ENCODE measurements at regions not wholly inside any gene's neighbourhood (a gene's known extent, or its start where the extent isn't known, plus 50 kb on each side); places are given as distances from the start of the nearest gene placed in this dataset.

DNA sequence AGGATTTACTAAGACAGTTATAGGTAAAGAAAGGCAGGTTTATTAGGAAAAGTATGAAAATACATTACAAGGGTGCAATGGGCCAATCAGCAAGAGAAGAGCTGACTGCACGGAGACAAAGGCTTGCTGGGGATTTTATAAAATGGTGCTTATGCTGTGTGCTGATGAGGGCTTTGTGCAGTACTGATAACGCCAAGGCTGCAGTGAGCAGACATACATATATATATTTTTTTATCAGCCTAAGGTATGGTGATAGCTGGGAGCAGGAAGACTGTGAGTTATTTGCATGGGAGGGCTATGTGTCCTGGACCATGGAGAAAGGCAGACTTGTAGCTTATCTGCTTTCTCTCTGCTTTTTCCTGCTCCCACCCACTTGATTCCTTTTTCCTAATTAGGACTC lies 208.1 kb upstream of the ACTBL2 start:
- Histone ChIP-seq H3K9me3 (no peaks in the 10 kb centered on the region), H3K27ac (no peak overlapping the region), H3K36me3 (no peaks in the 10 kb centered on the region), H3K4me1 (peaks cover 0 to 11% of the 10 kb centered on the region in 2 donors), H3K4me3 (no peak overlapping the region), H3K27me3 (no peaks in the 10 kb centered on the region)
- intact Hi-C loops (cut with DNase I) = loop anchor here (10.0 kb wide), 2 partner anchors 286 to 516 kb away; partner anchors contain the start of gene GPBP1
- TF ChIP-seq, protein P1, sequence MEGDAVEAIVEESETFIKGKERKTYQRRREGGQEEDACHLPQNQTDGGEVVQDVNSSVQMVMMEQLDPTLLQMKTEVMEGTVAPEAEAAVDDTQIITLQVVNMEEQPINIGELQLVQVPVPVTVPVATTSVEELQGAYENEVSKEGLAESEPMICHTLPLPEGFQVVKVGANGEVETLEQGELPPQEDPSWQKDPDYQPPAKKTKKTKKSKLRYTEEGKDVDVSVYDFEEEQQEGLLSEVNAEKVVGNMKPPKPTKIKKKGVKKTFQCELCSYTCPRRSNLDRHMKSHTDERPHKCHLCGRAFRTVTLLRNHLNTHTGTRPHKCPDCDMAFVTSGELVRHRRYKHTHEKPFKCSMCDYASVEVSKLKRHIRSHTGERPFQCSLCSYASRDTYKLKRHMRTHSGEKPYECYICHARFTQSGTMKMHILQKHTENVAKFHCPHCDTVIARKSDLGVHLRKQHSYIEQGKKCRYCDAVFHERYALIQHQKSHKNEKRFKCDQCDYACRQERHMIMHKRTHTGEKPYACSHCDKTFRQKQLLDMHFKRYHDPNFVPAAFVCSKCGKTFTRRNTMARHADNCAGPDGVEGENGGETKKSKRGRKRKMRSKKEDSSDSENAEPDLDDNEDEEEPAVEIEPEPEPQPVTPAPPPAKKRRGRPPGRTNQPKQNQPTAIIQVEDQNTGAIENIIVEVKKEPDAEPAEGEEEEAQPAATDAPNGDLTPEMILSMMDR (IDR thresholded peaks at IDR 0.05) = no peak
- DNase-seq (ENCODE audit: low spot score in 2 of 2) = no peak

DNA sequence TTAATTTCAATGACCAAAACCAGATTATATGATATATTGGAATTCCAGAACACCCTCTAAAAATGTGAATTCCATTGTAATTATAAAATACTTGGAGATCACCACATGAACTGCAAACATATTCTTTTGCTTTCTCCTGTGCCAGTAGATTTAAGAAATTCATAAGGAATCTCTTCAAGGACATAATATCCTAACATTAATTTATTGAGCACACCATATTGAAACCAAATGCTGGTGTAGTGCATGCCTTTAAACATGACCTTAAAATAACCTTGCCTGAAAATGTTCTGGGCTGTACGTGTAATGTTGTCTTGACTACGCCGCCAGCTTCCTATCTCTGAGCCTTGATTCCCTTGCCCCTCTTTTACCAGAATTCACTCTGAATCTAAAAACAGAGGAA lies 205.0 kb upstream of the ACTBL2 start:
- Histone ChIP-seq H3K36me3 (no peaks in the 10 kb centered on the region), H3K4me1 (peaks cover 0 to 3% of the 10 kb centered on the region in 2 donors), H3K4me3 (no peak overlapping the region), H3K27ac (no peak overlapping the region), H3K9me3 (no peaks in the 10 kb centered on the region), H3K27me3 (no peaks in the 10 kb centered on the region)
- intact Hi-C loops (cut with DNase I) = no loop called here
- no peak for DNase-seq (ENCODE audit: low spot score in 2 of 2)
- TF ChIP-seq, protein P1 (IDR thresholded peaks at IDR 0.05) = no peak

DNA sequence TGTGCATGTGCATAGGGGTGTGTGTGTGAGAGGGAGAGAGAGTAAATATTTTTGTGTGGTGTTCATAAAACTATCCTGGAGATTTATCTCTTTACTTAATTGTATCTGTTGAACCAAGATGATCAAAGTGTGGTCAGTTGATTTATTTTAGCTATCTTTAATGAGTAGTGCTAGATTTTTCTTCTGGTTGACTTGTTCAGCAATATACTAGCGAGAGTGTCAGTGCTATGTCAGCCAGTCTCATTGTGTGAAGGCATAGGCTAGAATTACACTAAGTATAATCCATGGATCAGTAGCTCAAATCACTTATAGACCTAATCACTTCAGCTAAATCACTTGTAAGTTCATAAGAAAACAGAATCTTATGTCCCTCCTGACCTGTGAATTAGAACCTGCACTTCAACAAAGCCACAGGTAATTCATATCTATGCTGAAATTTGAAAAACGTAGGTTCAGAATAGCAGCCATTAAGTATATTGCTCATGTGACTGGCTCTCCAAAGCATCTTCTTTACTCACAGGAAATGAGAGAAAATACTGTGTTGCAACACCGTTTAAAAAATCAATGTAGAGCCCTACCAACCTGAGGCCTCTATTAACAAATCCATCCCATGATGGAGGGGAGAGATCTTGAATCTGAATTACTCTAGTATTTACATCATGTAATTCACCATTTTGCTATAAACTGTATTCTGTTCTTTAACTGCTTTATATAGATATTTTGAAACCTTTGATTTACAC lies 203.1 kb upstream of the ACTBL2 start:
- Histone ChIP-seq H3K27me3 (no peaks in the 10 kb centered on the region), H3K36me3 (no peaks in the 10 kb centered on the region), H3K27ac (no peak overlapping the region), H3K9me3 (no peaks in the 10 kb centered on the region), H3K4me3 (no peak overlapping the region), H3K4me1 (no peaks in the 10 kb centered on the region)
- intact Hi-C loops (cut with DNase I) = no loop called here
- TF ChIP-seq, protein P1 (IDR thresholded peaks at IDR 0.05) = no peak
- no peak for DNase-seq (ENCODE audit: low spot score in 2 of 2)

DNA sequence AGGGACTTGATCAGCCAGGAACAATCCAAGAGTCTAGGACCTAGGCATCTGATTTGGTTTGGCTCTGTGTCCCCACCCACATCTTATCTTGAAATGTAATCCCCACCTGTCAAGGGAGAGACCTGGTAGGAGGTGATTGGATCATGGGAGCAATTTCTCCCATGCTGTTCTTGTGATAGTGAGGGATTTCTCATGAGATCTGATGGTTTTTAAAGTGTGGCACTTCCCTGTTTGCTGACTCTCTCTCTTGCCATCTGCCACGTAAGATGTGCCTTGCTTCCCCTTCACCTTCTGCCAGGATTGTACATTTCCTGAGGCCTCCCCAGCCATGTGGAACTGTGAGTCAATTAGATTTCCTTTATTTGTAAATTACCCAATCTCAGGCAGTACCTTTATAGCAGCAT lies 201.7 kb upstream of the ACTBL2 start:
- TF ChIP-seq, protein P1 (IDR thresholded peaks at IDR 0.05) = no peak
- no peaks in the 10 kb centered on the region for H3K4me1 ChIP-seq
- no peaks in the 10 kb centered on the region for H3K36me3 ChIP-seq
- intact Hi-C loops (cut with DNase I) = no loop called here
- no peaks in the 10 kb centered on the region for H3K27me3 ChIP-seq
- H3K9me3 ChIP-seq = no peaks in the 10 kb centered on the region
- H3K4me3 ChIP-seq = no peak overlapping the region
- H3K27ac ChIP-seq = no peak overlapping the region
- DNase-seq (ENCODE audit: low spot score in 2 of 2) = no peak

DNA sequence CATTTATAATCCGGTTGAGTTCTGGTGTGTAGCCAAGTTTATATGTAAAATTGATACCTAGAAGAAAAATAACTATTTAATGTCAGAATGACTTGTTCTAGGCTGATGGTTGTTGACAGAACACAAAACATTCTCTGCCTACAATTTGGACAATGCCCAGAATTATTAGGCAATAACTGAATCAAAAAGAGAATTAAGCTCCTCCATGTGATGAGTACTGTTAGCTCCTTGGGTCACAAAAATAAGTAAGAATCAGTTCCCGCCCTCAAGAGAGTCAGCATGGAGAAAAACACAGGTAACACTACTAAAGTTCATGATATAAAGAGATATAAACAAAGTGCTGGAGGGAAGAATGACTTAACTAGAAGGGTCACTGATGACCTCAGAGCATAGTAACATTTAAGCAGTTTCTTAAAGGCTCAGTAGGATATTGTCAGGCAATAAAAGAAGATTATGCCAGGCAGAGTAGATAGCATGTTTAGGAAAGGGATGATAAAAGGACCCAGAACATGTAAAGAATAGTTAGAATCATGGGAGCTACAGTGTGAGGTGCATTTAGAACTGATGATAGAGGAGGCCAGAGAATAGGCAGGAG lies 200.5 kb upstream of the ACTBL2 start:
- intact Hi-C loops (cut with DNase I) = no loop called here
- TF ChIP-seq, protein P1 (IDR thresholded peaks at IDR 0.05) = no peak
- Histone ChIP-seq H3K4me1 (no peaks in the 10 kb centered on the region), H3K27me3 (no peaks in the 10 kb centered on the region), H3K9me3 (no peaks in the 10 kb centered on the region), H3K27ac (no peak overlapping the region), H3K36me3 (no peaks in the 10 kb centered on the region), H3K4me3 (no peak overlapping the region)
- DNase-seq (ENCODE audit: low spot score in 2 of 2) = no peak
